Thyroid gland (tissue), 4 donors: ENCODE measurements at regions not wholly inside any gene's neighbourhood (a gene's known extent, or its start where the extent isn't known, plus 50 kb on each side); places are given as distances from the start of the nearest gene placed in this dataset.

ENCODE experiments used
- POLR2A ChIP-seq, 2 donors: fragments of 450-650 bp; IDR thresholded peaks; one replicate each; pipeline ENCODE4 v1.6.1; 2017; ENCODE audit warnings: antibody characterized with exemption in 2 of 2, mild to moderate bottlenecking in 2 of 2, moderate library complexity in 1 of 2
- TF ChIP-seq, protein P1 (sequence below), 6 experiments: fragments of 200-600 bp in 3 of 6; fragments of 450-650 bp in 3 of 6; sonication (generic) in 3 of 6; IDR thresholded peaks; one replicate each; pipeline ENCODE4 v1.5.1; 2016 to 2019; ENCODE audit warnings: antibody characterized with exemption in 6 of 6, mild to moderate bottlenecking in 2 of 6, inconsistent platforms in 1 of 6, moderate library complexity in 1 of 6

DNA sequence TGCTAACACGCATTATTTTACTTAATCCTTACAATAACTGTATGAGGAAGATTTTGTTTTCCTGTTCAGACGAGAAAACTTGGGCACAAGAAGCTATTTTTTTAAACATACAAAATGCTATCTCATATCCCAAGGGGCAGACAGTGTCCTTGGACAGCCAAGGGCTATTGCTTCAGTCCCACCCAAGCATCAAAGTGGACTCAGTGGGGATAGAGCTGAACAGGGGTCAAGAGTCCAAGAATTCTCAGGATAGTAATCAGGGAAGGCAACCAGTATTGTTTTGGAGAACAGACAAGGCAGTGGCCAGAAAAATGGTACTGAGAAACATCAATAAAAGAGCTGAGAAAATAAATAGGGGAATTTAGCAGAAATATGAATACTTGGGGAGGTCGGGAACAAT lies 465.7 kb downstream of the PLPP3 start:
- TF ChIP-seq, protein P1, sequence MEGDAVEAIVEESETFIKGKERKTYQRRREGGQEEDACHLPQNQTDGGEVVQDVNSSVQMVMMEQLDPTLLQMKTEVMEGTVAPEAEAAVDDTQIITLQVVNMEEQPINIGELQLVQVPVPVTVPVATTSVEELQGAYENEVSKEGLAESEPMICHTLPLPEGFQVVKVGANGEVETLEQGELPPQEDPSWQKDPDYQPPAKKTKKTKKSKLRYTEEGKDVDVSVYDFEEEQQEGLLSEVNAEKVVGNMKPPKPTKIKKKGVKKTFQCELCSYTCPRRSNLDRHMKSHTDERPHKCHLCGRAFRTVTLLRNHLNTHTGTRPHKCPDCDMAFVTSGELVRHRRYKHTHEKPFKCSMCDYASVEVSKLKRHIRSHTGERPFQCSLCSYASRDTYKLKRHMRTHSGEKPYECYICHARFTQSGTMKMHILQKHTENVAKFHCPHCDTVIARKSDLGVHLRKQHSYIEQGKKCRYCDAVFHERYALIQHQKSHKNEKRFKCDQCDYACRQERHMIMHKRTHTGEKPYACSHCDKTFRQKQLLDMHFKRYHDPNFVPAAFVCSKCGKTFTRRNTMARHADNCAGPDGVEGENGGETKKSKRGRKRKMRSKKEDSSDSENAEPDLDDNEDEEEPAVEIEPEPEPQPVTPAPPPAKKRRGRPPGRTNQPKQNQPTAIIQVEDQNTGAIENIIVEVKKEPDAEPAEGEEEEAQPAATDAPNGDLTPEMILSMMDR (IDR thresholded peaks at IDR 0.05): no peak
- TF ChIP-seq POLR2A (IDR thresholded peaks at IDR 0.05): no peak
